WERI-Rb-1 (cell line): ENCODE measurements at regions not wholly inside any gene's neighbourhood (a gene's known extent, or its start where the extent isn't known, plus 50 kb on each side); places are given as distances from the start of the nearest gene placed in this dataset.

Experiments used
- DNase-seq: peaks from one replicate; pipeline ENCODE4 v3.0.0-alpha.2; 2020
- H3K27ac ChIP-seq: fragments of 250-450 bp; sonication (Bioruptor Pico); 2 replicates; pipeline ENCODE4 v1.5.1; 2020; ENCODE audit warnings: mild to moderate bottlenecking, moderate library complexity
- H3K27me3 ChIP-seq: fragments of 250-450 bp; sonication (Bioruptor Pico); 2 replicates; pipeline ENCODE4 v1.5.1; 2021; ENCODE audit warnings: mild to moderate bottlenecking, low read depth, moderate library complexity; ENCODE audit not compliant: insufficient read depth, severe bottlenecking
- H3K36me3 ChIP-seq: fragments of 250-450 bp; sonication (Bioruptor Pico); 2 replicates; pipeline ENCODE4 v1.5.1; 2020; ENCODE audit warnings: mild to moderate bottlenecking, moderate library complexity
- H3K4me3 ChIP-seq: 2 replicates; pipeline ENCODE4 v1.5.1; 2011; ENCODE audit warnings: low read depth, mild to moderate bottlenecking, control low read depth, low read length
- H3K9me3 ChIP-seq: fragments of 250-450 bp; sonication (Bioruptor Pico); 2 replicates; pipeline ENCODE4 v1.5.1; 2021; ENCODE audit warnings: mild to moderate bottlenecking, moderate library complexity; ENCODE audit not compliant: severe bottlenecking
- CTCF ChIP-seq: IDR thresholded peaks from 2 replicates; pipeline ENCODE4 v1.5.1; 2011; ENCODE audit warnings: low read depth, mild to moderate bottlenecking, control low read depth, inconsistent platforms, low read length

- Histone ChIP-seq H3K27ac (no peak overlapping the region), H3K27me3 (no peaks in the 10 kb centered on the region), H3K9me3 (no peaks in the 10 kb centered on the region), H3K4me3 (no peak overlapping the region), H3K36me3 (no peaks in the 10 kb centered on the region)
- no peak for DNase-seq
- TF ChIP-seq CTCF: no peak
Observed at GRCh38 chr4:171031338-171031737, 781.9 kb upstream of the GALNTL6 start.

- Histone ChIP-seq H3K9me3 (no peaks in the 10 kb centered on the region), H3K36me3 (no peaks in the 10 kb centered on the region), H3K27ac (no peak overlapping the region), H3K4me3 (no peak overlapping the region), H3K27me3 (no peaks in the 10 kb centered on the region)
- TF ChIP-seq CTCF: no peak
- DNase-seq: no peak
Observed at GRCh38 chr4:171025776-171026175, 787.4 kb upstream of the GALNTL6 start.

- Histone ChIP-seq H3K9me3 (no peaks in the 10 kb centered on the region), H3K4me3 (no peak overlapping the region), H3K36me3 (no peaks in the 10 kb centered on the region), H3K27me3 (no peaks in the 10 kb centered on the region), H3K27ac (no peak overlapping the region)
- DNase-seq: no peak
- TF ChIP-seq CTCF: no peak
Observed at GRCh38 chr4:171025343-171025742, 787.9 kb upstream of the GALNTL6 start.

- DNase-seq: no peak
- no peak for TF ChIP-seq CTCF
- Histone ChIP-seq H3K27ac (no peak overlapping the region), H3K27me3 (no peaks in the 10 kb centered on the region), H3K9me3 (no peaks in the 10 kb centered on the region), H3K4me3 (no peak overlapping the region), H3K36me3 (no peaks in the 10 kb centered on the region)
Observed at GRCh38 chr4:171024720-171025303, 788.4 kb upstream of the GALNTL6 start.

GRCh38 chr4:171022824-171023230, 790.4 kb upstream of the GALNTL6 start:
- H3K4me3 ChIP-seq: no peak overlapping the region
- no peaks in the 10 kb centered on the region for H3K27me3 ChIP-seq
- no peak for DNase-seq
- no peak overlapping the region for H3K27ac ChIP-seq
- H3K36me3 ChIP-seq: no peaks in the 10 kb centered on the region
- H3K9me3 ChIP-seq: no peaks in the 10 kb centered on the region
- no peak for TF ChIP-seq CTCF

GRCh38 chr4:171017593-171017992, 795.6 kb upstream of the GALNTL6 start:
- no peak overlapping the region for H3K4me3 ChIP-seq
- H3K9me3 ChIP-seq: no peaks in the 10 kb centered on the region
- no peak overlapping the region for H3K27ac ChIP-seq
- H3K36me3 ChIP-seq: no peaks in the 10 kb centered on the region
- no peak for DNase-seq
- H3K27me3 ChIP-seq: no peaks in the 10 kb centered on the region
- no peak for TF ChIP-seq CTCF
